CD4-positive, alpha-beta T cell (primary cell): ENCODE measurements at regions not wholly inside any gene's neighbourhood (a gene's known extent, or its start where the extent isn't known, plus 50 kb on each side); places are given as distances from the start of the nearest gene placed in this dataset.
"Not testable (repeated sequence)": the region's sequence is repeated elsewhere in the genome, so short reads cannot be mapped to it uniquely, and the experiment has no call there.

ENCODE experiments used
- ATAC-seq: fragments of 200-7000 bp; cut with Tn5 transposase; one replicate; pipeline ENCODE4 v1.10.0; 2022; ENCODE audit warnings: mild to moderate bottlenecking; ENCODE audit not compliant: poor library complexity
- CTCF ChIA-PET: fragments of 350-600 bp; sonication (Branson Sonifier 250); formaldehyde crosslinking; loops from one replicate; lab custom pipeline; 2021; ENCODE audit warnings: antibody characterized with exemption, inconsistent platforms; lab: Charles Lee
- POLR2A ChIA-PET: fragments of 350-600 bp; sonication (Branson Sonifier 250); formaldehyde crosslinking; loops from one replicate; lab custom pipeline; 2021; ENCODE audit warnings: antibody characterized with exemption, inconsistent platforms; lab: Charles Lee
- DNase-seq, 14 experiments: peaks; one replicate each; pipeline ENCODE4 v3.0.0-alpha.2; 2013 to 2020; ENCODE audit warnings: mixed read lengths in 2 of 14
- H3K27ac ChIP-seq, 2 donors: one replicate each; pipeline versions ENCODE4 v1.5.1 to v1.7.0; 2013; ENCODE audit warnings: low read length in 2 of 2, low read depth in 1 of 2, mild to moderate bottlenecking in 1 of 2
- H3K27me3 ChIP-seq, 2 experiments: 1 replicate in 1 of 2; 2 replicates in 1 of 2; pipeline versions ENCODE4 v1.6.1 to v1.7.0; 2013; ENCODE audit warnings: low read length in 2 of 2, control low read depth in 1 of 2, mild to moderate bottlenecking in 1 of 2, moderate library complexity in 1 of 2; ENCODE audit not compliant: insufficient read depth in 2 of 2, control insufficient read depth in 1 of 2
- H3K36me3 ChIP-seq: one replicate; pipeline ENCODE4 v1.6.1; 2013; ENCODE audit warnings: low read length, control low read depth; ENCODE audit not compliant: insufficient read depth
- H3K4me1 ChIP-seq: one replicate; pipeline ENCODE4 v1.6.1; 2013; ENCODE audit warnings: low read length, control low read depth; ENCODE audit not compliant: insufficient read depth
- H3K4me3 ChIP-seq: one replicate; pipeline ENCODE4 v1.5.1; 2013; ENCODE audit warnings: mild to moderate bottlenecking, low read length, moderate library complexity
- H3K9me3 ChIP-seq, 2 experiments: 1 replicate in 1 of 2; 2 replicates in 1 of 2; pipeline versions ENCODE4 v1.6.1 to v1.7.0; 2013; ENCODE audit warnings: low read length in 2 of 2, mild to moderate bottlenecking in 2 of 2, control low read depth in 1 of 2, moderate library complexity in 1 of 2; ENCODE audit not compliant: control insufficient read depth in 1 of 2, insufficient read depth in 1 of 2
- H3K27ac Mint-ChIP-seq: one replicate; pipeline ENCODE4 v1.8.0; 2020; ENCODE audit warnings: mixed read lengths
- H3K27me3 Mint-ChIP-seq: one replicate; pipeline ENCODE4 v1.8.0; 2021; ENCODE audit warnings: mixed read lengths
- H3K36me3 Mint-ChIP-seq: one replicate; pipeline ENCODE4 v1.8.0; 2021; ENCODE audit warnings: low read depth, mixed read lengths
- H3K4me1 Mint-ChIP-seq: one replicate; pipeline ENCODE4 v1.8.0; 2021; ENCODE audit warnings: low read depth, mixed read lengths
- H3K4me3 Mint-ChIP-seq: one replicate; pipeline ENCODE4 v1.8.0; 2020; ENCODE audit warnings: mild to moderate bottlenecking, mixed read lengths
- H3K9me3 Mint-ChIP-seq: one replicate; pipeline ENCODE4 v1.8.0; 2020; ENCODE audit warnings: mixed read lengths
- CTCF ChIP-seq: fragments of 200-600 bp; IDR thresholded peaks from one replicate; pipeline ENCODE4 v1.8.0; 2022; ENCODE audit warnings: antibody characterized with exemption, mild to moderate bottlenecking
- intact Hi-C, 2 experiments: fragments of 100-400 bp; cut with DNase I in 1 of 2; cut with micrococcal nuclease in 1 of 2; formaldehyde crosslinking; loops; one replicate each; pipeline versions ENCODE4 v1.15.1 to v1.9.0; 2023 to 2025; cut with DNase I, micrococcal nuclease

GRCh38 chr18:60246606-60247005 lies 126.0 kb downstream of the MC4R start:
- ATAC-seq (no peak), DNase-seq (no peak)
- Histone ChIP-seq H3K36me3 (no peaks in the 10 kb centered on the region), H3K4me3 (no peak overlapping the region), H3K4me1 (no peaks in the 10 kb centered on the region), H3K9me3 (peaks cover 0 to 3% of the 10 kb centered on the region in 2 experiments), H3K27ac (no peak overlapping the region), H3K27me3 (no peaks in the 10 kb centered on the region)
- ChIA-PET CTCF (no interaction called here), POLR2A (no interaction called here)
- no peaks in the 10 kb centered on the region for H3K27me3 Mint-ChIP-seq
- no peak overlapping the region for H3K4me3 Mint-ChIP-seq
- H3K9me3 Mint-ChIP-seq, result no peaks in the 10 kb centered on the region
- H3K27ac Mint-ChIP-seq, result no peak overlapping the region
- no peaks in the 10 kb centered on the region for H3K36me3 Mint-ChIP-seq
- no peaks in the 10 kb centered on the region for H3K4me1 Mint-ChIP-seq
- intact Hi-C loops, result no loop called here
- TF ChIP-seq CTCF, result no peak

DNA sequence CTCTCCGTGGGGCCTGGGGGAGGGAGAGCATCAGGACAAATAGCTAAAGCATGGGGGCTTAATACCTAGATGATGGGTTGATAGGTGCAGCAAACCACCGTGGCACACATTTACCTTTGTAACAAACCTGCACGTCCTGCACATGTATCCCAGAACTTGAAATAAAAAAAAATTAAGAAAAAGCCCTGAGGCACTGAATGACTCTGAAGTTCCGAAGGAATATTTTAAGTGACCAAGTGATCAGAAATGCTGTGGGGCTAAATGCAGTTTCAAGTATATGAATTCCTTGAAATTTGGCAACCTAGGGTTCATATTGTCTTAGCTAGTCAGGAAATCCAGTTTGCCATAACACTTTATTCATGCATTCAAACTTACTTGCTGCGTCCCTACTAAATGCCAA lies 127.5 kb downstream of the MC4R start:
- CTCF ChIA-PET, result no interaction called here

GRCh38 chr18:60239024-60239710 lies 133.4 kb downstream of the MC4R start:
- DNase-seq, H3K4me1 ChIP-seq, H3K9me3 Mint-ChIP-seq, H3K36me3 ChIP-seq, ATAC-seq, CTCF ChIA-PET, H3K4me3 ChIP-seq, H3K27me3 ChIP-seq, H3K27ac Mint-ChIP-seq, intact Hi-C loops, H3K4me3 Mint-ChIP-seq, H3K27me3 Mint-ChIP-seq, H3K4me1 Mint-ChIP-seq, H3K27ac ChIP-seq, H3K9me3 ChIP-seq, POLR2A ChIA-PET, H3K36me3 Mint-ChIP-seq: not testable (repeated sequence)

More for the DNA sequence above, 127.5 kb downstream of the MC4R start:
- no peak overlapping the region for H3K27ac ChIP-seq
- no peak for ATAC-seq
- peaks cover 0 to 3% of the 10 kb centered on the region in 2 experiments for H3K9me3 ChIP-seq
- no peak overlapping the region for H3K4me3 ChIP-seq
- no peaks in the 10 kb centered on the region for H3K36me3 ChIP-seq
- Mint-ChIP-seq H3K27me3 (no peaks in the 10 kb centered on the region), H3K4me3 (no peak overlapping the region), H3K36me3 (no peaks in the 10 kb centered on the region), H3K4me1 (no peaks in the 10 kb centered on the region), H3K27ac (no peak overlapping the region), H3K9me3 (no peaks in the 10 kb centered on the region)
- H3K27me3 ChIP-seq, result no peaks in the 10 kb centered on the region
- POLR2A ChIA-PET, result no interaction called here
- intact Hi-C loops, result no loop called here
- TF ChIP-seq CTCF, result no peak
- no peaks in the 10 kb centered on the region for H3K4me1 ChIP-seq
- DNase-seq, result no peak

DNA sequence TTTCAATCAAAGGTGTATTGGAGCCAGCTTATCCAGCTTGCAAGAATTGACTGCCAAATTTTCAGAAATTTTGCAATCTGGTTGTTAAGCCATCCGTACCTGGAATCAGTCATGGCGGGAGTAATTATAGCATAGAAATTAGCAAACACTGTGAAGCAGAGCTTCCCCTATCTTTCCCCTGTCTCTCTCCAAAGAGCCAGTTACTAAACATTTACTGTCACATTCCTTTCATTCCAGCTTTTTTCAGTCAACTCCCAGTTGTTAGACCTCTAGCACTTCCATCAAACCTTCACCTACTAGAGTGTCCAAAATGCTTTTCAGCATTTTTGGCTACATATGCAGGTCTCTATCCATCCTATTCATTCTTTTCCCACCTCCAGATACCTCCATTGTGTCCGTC lies 137.4 kb downstream of the MC4R start:
- CTCF ChIA-PET, result no interaction called here
- no peaks in the 10 kb centered on the region for H3K36me3 ChIP-seq
- H3K9me3 ChIP-seq, result no peaks in the 10 kb centered on the region
- intact Hi-C loops, result no loop called here
- no peak for TF ChIP-seq CTCF
- no peak overlapping the region for H3K27ac ChIP-seq
- DNase-seq (no peak), ATAC-seq (no peak)
- H3K4me3 ChIP-seq, result no peak overlapping the region
- H3K4me1 ChIP-seq, result no peaks in the 10 kb centered on the region
- no peaks in the 10 kb centered on the region for H3K36me3 Mint-ChIP-seq
- POLR2A ChIA-PET, result no interaction called here
- no peak overlapping the region for H3K4me3 Mint-ChIP-seq
- H3K27ac Mint-ChIP-seq, result no peak overlapping the region
- no peaks in the 10 kb centered on the region for H3K9me3 Mint-ChIP-seq
- H3K4me1 Mint-ChIP-seq, result no peaks in the 10 kb centered on the region
- no peaks in the 10 kb centered on the region for H3K27me3 ChIP-seq
- no peaks in the 10 kb centered on the region for H3K27me3 Mint-ChIP-seq
